HCT116 (cell line): ENCODE measurements at regions not wholly inside any gene's neighbourhood (a gene's known extent, or its start where the extent isn't known, plus 50 kb on each side); places are given as distances from the start of the nearest gene placed in this dataset.

Source experiments
- ATAC-seq: fragments of 200-7000 bp; cut with Tn5 transposase; 2 replicates; pipeline ENCODE4 v1.9.1; 2020; ENCODE audit warnings: mild to moderate bottlenecking, moderate library complexity
- BruUV-seq: library from RNA; stranded (reverse); fragments of 400-500 nt; replicated peaks from 2 replicates; lab custom pipeline; 2021; lab: Mats Ljungman, UMichigan
- CTCF ChIA-PET: fragments of 300-600 bp; sonication (Branson Sonifier 250); formaldehyde crosslinking; loops from one replicate; lab custom pipeline; 2021; ENCODE audit warnings: antibody characterized with exemption; lab: Charles Lee
- POLR2A ChIA-PET: fragments of 300-600, 350-600 bp; sonication (Branson Sonifier 250); formaldehyde crosslinking; loops from one replicate; lab custom pipeline; 2021; ENCODE audit warnings: antibody characterized with exemption; lab: Charles Lee
- RAD21 ChIA-PET, 2 experiments: fragments of 300-600 bp; sonication (Branson Sonifier 250); formaldehyde crosslinking; loops; one replicate each; lab custom pipeline; 2023; ENCODE audit warnings: low total read pairs in 2 of 2; ENCODE audit not compliant: uncharacterized antibody in 2 of 2, unreplicated experiment in 2 of 2, low non-redundant PET in 1 of 2; lab: Charles Lee
- DNase-seq: peaks from one replicate; pipeline ENCODE4 v3.0.0-alpha.2; 2010; ENCODE audit warnings: low read depth, low spot score
- H2AFZ ChIP-seq: fragments of 200-600 bp; shearing (Covaris generic), sonication (generic); 2 replicates; pipeline ENCODE4 v1.6.1; 2017; ENCODE audit warnings: low read depth, mixed run types, mixed read lengths, antibody characterized with exemption, low read length; ENCODE audit not compliant: poor library complexity, severe bottlenecking
- H3K27ac ChIP-seq: 2 replicates; pipeline ENCODE4 v1.5.1; 2012; ENCODE audit warnings: low read depth, low read length
- H3K27me3 ChIP-seq: fragments of 200-600 bp; sonication (generic); 2 replicates; pipeline ENCODE4 v1.6.1; 2016; ENCODE audit warnings: mixed run types, low read length, mixed read lengths; ENCODE audit not compliant: insufficient read depth
- H3K36me3 ChIP-seq, 2 experiments: fragments of 200-500 bp in 1 of 2; fragments of 200-600 bp in 1 of 2; sonication (Bioruptor generic) in 1 of 2; sonication (generic) in 1 of 2; 2 replicates each; pipeline versions ENCODE4 v1.5.1 to v1.6.1; 2014 to 2016; ENCODE audit warnings: low read length in 2 of 2, inconsistent platforms in 1 of 2, mixed read lengths in 1 of 2, mixed run types in 1 of 2; ENCODE audit not compliant: insufficient read depth in 2 of 2, control insufficient read depth in 1 of 2
- H3K4me1 ChIP-seq, 2 experiments: fragments of 200-600 bp in 1 of 2; sonication (generic) in 1 of 2; 2 replicates each; pipeline versions ENCODE4 v1.5.1 to v1.6.1; 2012 to 2017; ENCODE audit warnings: low read length in 2 of 2, inconsistent platforms in 1 of 2, mild to moderate bottlenecking in 1 of 2, mixed read lengths in 1 of 2, mixed run types in 1 of 2, moderate library complexity in 1 of 2; ENCODE audit not compliant: insufficient read depth in 2 of 2, control insufficient read depth in 1 of 2
- H3K4me2 ChIP-seq: fragments of 200-600 bp; sonication (generic); 2 replicates; pipeline ENCODE4 v1.6.1; 2017; ENCODE audit warnings: mixed run types, low read length, mixed read lengths
- H3K4me3 ChIP-seq, 2 experiments: fragments of 200-600 bp in 1 of 2; sonication (generic) in 1 of 2; replicated peaks in 1 of 2; 2 replicates each; pipeline ENCODE4 v1.5.1; 2011 to 2016; ENCODE audit warnings: low read length in 2 of 2, control low read depth in 1 of 2, low read depth in 1 of 2, mild to moderate bottlenecking in 1 of 2, mixed read lengths in 1 of 2, mixed run types in 1 of 2
- H3K79me2 ChIP-seq: fragments of 200-600 bp; sonication (generic); 2 replicates; pipeline ENCODE4 v1.6.1; 2017; ENCODE audit warnings: mild to moderate bottlenecking, mixed run types, low read length, moderate library complexity, mixed read lengths; ENCODE audit not compliant: insufficient read depth
- H3K9ac ChIP-seq: fragments of 200-600 bp; sonication (generic); 2 replicates; pipeline ENCODE4 v1.6.1; 2016; ENCODE audit warnings: low read length, mixed read lengths
- H3K9me2 ChIP-seq: fragments of 200-600 bp; sonication (generic), shearing (Covaris generic); 2 replicates; pipeline ENCODE4 v1.6.1; 2017; ENCODE audit warnings: mixed run types, mild to moderate bottlenecking, moderate library complexity; ENCODE audit not compliant: insufficient read depth
- H3K9me3 ChIP-seq, 2 experiments: fragments of 200-500 bp in 1 of 2; fragments of 200-600 bp in 1 of 2; sonication (Bioruptor generic) in 1 of 2; sonication (generic) in 1 of 2; 2 replicates each; pipeline ENCODE4 v1.6.1; 2014 to 2017; ENCODE audit warnings: low read length in 2 of 2, mixed read lengths in 2 of 2, inconsistent platforms in 1 of 2, low read depth in 1 of 2, mild to moderate bottlenecking in 1 of 2, mixed run types in 1 of 2, moderate library complexity in 1 of 2; ENCODE audit not compliant: control insufficient read depth in 1 of 2, insufficient read depth in 1 of 2
- H4K20me1 ChIP-seq: fragments of 200-600 bp; sonication (generic), shearing (Covaris generic); 2 replicates; pipeline ENCODE4 v1.6.1; 2017; ENCODE audit warnings: mixed run types, mild to moderate bottlenecking, moderate library complexity; ENCODE audit not compliant: insufficient read depth
- CBX3 ChIP-seq: IDR thresholded peaks from 2 replicates; pipeline ENCODE4 v1.6.1; 2012; ENCODE audit warnings: low read depth
- CEBPB ChIP-seq: IDR thresholded peaks from 2 replicates; pipeline ENCODE4 v1.6.1; 2012; ENCODE audit warnings: low read depth
- CTCF ChIP-seq, 3 experiments: fragments of 200-600 bp in 1 of 3; sonication (generic) in 1 of 3; IDR thresholded peaks in 2 of 3; conservative IDR thresholded peaks in 1 of 3; 2 replicates each; pipeline ENCODE4 v1.5.1; 2012 to 2017; ENCODE audit warnings: low read depth in 2 of 3, low read length in 2 of 3, antibody characterized with exemption in 1 of 3, borderline replicate concordance in 1 of 3, control low read depth in 1 of 3, mild to moderate bottlenecking in 1 of 3, mixed read lengths in 1 of 3, mixed run types in 1 of 3, moderate library complexity in 1 of 3; ENCODE audit not compliant: insufficient read depth in 1 of 3
- EGR1 ChIP-seq: IDR thresholded peaks from 2 replicates; pipeline ENCODE4 v1.6.1; 2012; ENCODE audit warnings: low read depth
- ELF1 ChIP-seq: IDR thresholded peaks from 2 replicates; pipeline ENCODE4 v1.6.1; 2012; ENCODE audit warnings: low read depth, borderline replicate concordance
- EZH2phosphoT487 ChIP-seq: fragments of 200-600 bp; IDR thresholded peaks from 2 replicates; pipeline ENCODE4 v1.6.1; 2018; ENCODE audit warnings: antibody characterized with exemption, borderline replicate concordance
- JUND ChIP-seq: IDR thresholded peaks from 2 replicates; pipeline ENCODE4 v1.6.1; 2012
- POLR2A ChIP-seq: IDR thresholded peaks from 2 replicates; pipeline ENCODE4 v1.7.0; 2011; ENCODE audit warnings: borderline replicate concordance; ENCODE audit not compliant: insufficient read depth, insufficient read length; ENCODE audit errors: extremely low read depth
- SIN3A ChIP-seq: IDR thresholded peaks from 2 replicates; pipeline ENCODE4 v1.6.1; 2012; ENCODE audit warnings: low read depth
- SRF ChIP-seq: IDR thresholded peaks from 2 replicates; pipeline ENCODE4 v1.6.1; 2012; ENCODE audit warnings: low read depth
- intact Hi-C: fragments of 100-400 bp; cut with micrococcal nuclease; formaldehyde crosslinking; loops from 2 replicates; pipeline ENCODE4 v1.10.0; 2022
- TF ChIP-seq, protein P1 (sequence below): IDR thresholded peaks from 2 replicates; pipeline ENCODE4 v1.6.1; 2011; ENCODE audit warnings: mild to moderate bottlenecking, low read length, moderate library complexity; ENCODE audit not compliant: insufficient replicate concordance; ENCODE audit errors: extremely low read depth
- TF ChIP-seq, protein P2 (sequence below): IDR thresholded peaks from 2 replicates; pipeline ENCODE4 v1.6.1; 2012; ENCODE audit warnings: low read depth

DNA sequence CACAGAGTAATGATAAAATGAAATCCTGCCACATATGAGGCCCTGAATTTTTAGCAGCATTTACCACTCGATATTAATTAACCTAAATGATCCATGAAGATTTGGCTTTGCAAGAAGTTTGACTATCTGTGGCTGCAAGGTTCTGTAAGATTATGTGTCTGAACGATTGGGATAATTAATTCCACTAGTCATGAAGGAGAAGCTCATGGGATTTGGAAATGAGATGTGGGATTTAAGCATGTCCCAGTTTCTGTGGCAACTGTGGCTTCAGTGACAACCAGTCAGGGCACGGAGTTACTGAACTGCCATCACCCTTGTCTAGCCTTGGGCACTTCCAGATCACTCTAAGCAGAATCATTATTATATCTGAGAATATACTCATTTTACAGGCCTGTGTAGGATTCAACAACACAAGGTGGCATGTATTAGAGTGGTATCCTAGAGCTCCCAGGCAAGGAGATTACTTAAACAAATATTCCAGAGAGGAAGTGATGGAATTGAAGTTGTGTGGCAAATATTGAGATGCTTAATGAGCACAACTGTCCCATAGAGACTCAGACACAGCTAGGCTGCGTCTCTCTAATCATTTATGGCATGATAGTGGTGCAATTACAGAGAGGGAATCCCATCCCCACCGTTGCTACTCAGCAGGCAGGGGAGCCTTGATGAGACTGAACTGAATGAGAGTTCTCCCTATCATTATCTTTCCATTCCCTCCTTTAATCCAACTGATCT lies 205.0 kb upstream of the KRR1 start:
- no TSS peak for BruUV-seq
- CTCF ChIA-PET = interaction anchor here (2.0 kb wide), 1 partner anchor 9 kb away, joined by 9 read pairs; no protein-coding TSS in a partner anchor
- H3K79me2 ChIP-seq = peaks cover 7% of the 10 kb centered on the region; the same call in 1 of the 2 replicates
- H3K27me3 ChIP-seq = no peaks in the 10 kb centered on the region
- TF ChIP-seq, protein P1, sequence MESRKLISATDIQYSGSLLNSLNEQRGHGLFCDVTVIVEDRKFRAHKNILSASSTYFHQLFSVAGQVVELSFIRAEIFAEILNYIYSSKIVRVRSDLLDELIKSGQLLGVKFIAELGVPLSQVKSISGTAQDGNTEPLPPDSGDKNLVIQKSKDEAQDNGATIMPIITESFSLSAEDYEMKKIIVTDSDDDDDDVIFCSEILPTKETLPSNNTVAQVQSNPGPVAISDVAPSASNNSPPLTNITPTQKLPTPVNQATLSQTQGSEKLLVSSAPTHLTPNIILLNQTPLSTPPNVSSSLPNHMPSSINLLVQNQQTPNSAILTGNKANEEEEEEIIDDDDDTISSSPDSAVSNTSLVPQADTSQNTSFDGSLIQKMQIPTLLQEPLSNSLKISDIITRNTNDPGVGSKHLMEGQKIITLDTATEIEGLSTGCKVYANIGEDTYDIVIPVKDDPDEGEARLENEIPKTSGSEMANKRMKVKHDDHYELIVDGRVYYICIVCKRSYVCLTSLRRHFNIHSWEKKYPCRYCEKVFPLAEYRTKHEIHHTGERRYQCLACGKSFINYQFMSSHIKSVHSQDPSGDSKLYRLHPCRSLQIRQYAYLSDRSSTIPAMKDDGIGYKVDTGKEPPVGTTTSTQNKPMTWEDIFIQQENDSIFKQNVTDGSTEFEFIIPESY = no peak
- TF ChIP-seq, protein P2, sequence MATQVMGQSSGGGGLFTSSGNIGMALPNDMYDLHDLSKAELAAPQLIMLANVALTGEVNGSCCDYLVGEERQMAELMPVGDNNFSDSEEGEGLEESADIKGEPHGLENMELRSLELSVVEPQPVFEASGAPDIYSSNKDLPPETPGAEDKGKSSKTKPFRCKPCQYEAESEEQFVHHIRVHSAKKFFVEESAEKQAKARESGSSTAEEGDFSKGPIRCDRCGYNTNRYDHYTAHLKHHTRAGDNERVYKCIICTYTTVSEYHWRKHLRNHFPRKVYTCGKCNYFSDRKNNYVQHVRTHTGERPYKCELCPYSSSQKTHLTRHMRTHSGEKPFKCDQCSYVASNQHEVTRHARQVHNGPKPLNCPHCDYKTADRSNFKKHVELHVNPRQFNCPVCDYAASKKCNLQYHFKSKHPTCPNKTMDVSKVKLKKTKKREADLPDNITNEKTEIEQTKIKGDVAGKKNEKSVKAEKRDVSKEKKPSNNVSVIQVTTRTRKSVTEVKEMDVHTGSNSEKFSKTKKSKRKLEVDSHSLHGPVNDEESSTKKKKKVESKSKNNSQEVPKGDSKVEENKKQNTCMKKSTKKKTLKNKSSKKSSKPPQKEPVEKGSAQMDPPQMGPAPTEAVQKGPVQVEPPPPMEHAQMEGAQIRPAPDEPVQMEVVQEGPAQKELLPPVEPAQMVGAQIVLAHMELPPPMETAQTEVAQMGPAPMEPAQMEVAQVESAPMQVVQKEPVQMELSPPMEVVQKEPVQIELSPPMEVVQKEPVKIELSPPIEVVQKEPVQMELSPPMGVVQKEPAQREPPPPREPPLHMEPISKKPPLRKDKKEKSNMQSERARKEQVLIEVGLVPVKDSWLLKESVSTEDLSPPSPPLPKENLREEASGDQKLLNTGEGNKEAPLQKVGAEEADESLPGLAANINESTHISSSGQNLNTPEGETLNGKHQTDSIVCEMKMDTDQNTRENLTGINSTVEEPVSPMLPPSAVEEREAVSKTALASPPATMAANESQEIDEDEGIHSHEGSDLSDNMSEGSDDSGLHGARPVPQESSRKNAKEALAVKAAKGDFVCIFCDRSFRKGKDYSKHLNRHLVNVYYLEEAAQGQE = no peak
- TF ChIP-seq CTCF (IDR thresholded peaks at IDR 0.05 in 2 of 3, conservative IDR thresholded peaks at IDR 0.05 in 1 of 3; ENCODE audit: borderline replicate concordance in 1 of 3, insufficient read depth in 1 of 3, low read depth in 2 of 3, low read length in 2 of 3) = no peak
- no peak for TF ChIP-seq JUND
- TF ChIP-seq CBX3 = no peak
- no peak for TF ChIP-seq EGR1
- no peak for TF ChIP-seq CEBPB
- no peak for TF ChIP-seq SIN3A
- TF ChIP-seq ELF1 = no peak
- TF ChIP-seq SRF = no peak
- no peak for TF ChIP-seq EZH2phosphoT487
- no peak for TF ChIP-seq POLR2A
- TF ChIP-seq, all 23 proteins: peak for 0
- ATAC-seq = no peak
- RAD21 ChIA-PET = no interaction called here
- peak overlapping the region; percentile 42 for H3K4me2 ChIP-seq
- no peaks in the 10 kb centered on the region for H3K9me3 ChIP-seq
- intact Hi-C loops = no loop called here
- peak overlapping the region; percentile 60 for H3K9ac ChIP-seq
- POLR2A ChIA-PET = interaction anchor here (1.2 to 11.0 kb wide), 8 partner anchors 9 to 627 kb away, joined by 3 to 89 read pairs (median 6); no protein-coding TSS in a partner anchor
- H3K4me3 ChIP-seq = no peak overlapping the region
- H3K4me1 ChIP-seq = peaks cover 76 to 93% of the 10 kb centered on the region in 2 experiments
- no peak for DNase-seq
- H3K27ac ChIP-seq = peak overlapping the region; percentile 100
- no peaks in the 10 kb centered on the region for H3K36me3 ChIP-seq
- no peaks in the 10 kb centered on the region for H4K20me1 ChIP-seq
- no peak overlapping the region for H2AFZ ChIP-seq
- H3K9me2 ChIP-seq = no peaks in the 10 kb centered on the region
